Adrenal gland (tissue), 9 donors: ENCODE measurements at regions not wholly inside any gene's neighbourhood (a gene's known extent, or its start where the extent isn't known, plus 50 kb on each side); places are given as distances from the start of the nearest gene placed in this dataset.

ENCODE experiments used
- DNase-seq, 7 donors: peaks; one replicate each; pipeline ENCODE4 v3.0.0-alpha.2; 2019 to 2020
- H3K27ac ChIP-seq, 5 donors: fragments of 200-600 bp; sonication (generic) in 4 of 5; 1 replicate in 3 of 5; 2 replicates in 2 of 5; pipeline versions ENCODE4 v1.5.1 to v1.8.0; 2016 to 2020; ENCODE audit warnings: mild to moderate bottlenecking in 1 of 5
- H3K27me3 ChIP-seq: fragments of 200-600 bp; 2 replicates; pipeline ENCODE4 v1.8.0; 2021
- H3K36me3 ChIP-seq, 2 donors: fragments of 200-600 bp; replicated peaks in 1 of 2; 1 replicate in 1 of 2; 2 replicates in 1 of 2; pipeline versions ENCODE4 v1.5.1 to v1.8.0; 2018 to 2022
- H3K4me1 ChIP-seq, 2 donors: fragments of 200-600 bp; replicated peaks in 1 of 2; 1 replicate in 1 of 2; 2 replicates in 1 of 2; pipeline versions ENCODE4 v1.5.1 to v1.8.0; 2018 to 2021
- H3K4me3 ChIP-seq, 4 donors: fragments of 200-600 bp; sonication (generic) in 3 of 4; one replicate each; pipeline ENCODE4 v1.5.1; 2016 to 2018
- H3K9me3 ChIP-seq, 3 donors: fragments of 200-600 bp; sonication (generic) in 1 of 3; replicated peaks in 1 of 3; 1 replicate in 2 of 3; 2 replicates in 1 of 3; pipeline versions ENCODE4 v1.5.1 to v1.8.0; 2016 to 2021
- POLR2A ChIP-seq, 2 donors: fragments of 450-650 bp; IDR thresholded peaks; one replicate each; pipeline ENCODE4 v1.6.1; 2017; ENCODE audit warnings: antibody characterized with exemption in 2 of 2, mild to moderate bottlenecking in 2 of 2, moderate library complexity in 1 of 2
- WGBS, 4 donors: extraction: QIAGEN DNeasy Blood & Tissue Kit in 2 of 4; methylation state at CpG; one replicate each; pipeline versions ENCODE4 v1.1.5 to v1.1.7; 2013 to 2017; 5-methylcytosine and 5-hydroxymethylcytosine counted together
- intact Hi-C, 2 donors: fragments of 100-400 bp; cut with DNase I; formaldehyde crosslinking; loops; one replicate each; pipeline versions ENCODE4 v1.14.1 to v1.15.0; 2022 to 2023
- TF ChIP-seq, protein P1 (sequence below), 6 experiments: fragments of 450-650 bp in 4 of 6; fragments of 200-600 bp in 2 of 6; sonication (generic) in 1 of 6; IDR thresholded peaks; 1 replicate in 5 of 6; 2 replicates in 1 of 6; pipeline versions ENCODE4 v1.5.1 to v1.8.0; 2016 to 2021; ENCODE audit warnings: antibody characterized with exemption in 6 of 6, mild to moderate bottlenecking in 2 of 6, moderate library complexity in 1 of 6
- donor health status: healthy with polysubstance abuse.
- donor health status: Bipolar disorder and iron deficiency.
- donor health status: DM: yes; HTN: yes; CAD: no.
- donor health status: DM: no; HTN: no; CAD: no.
- donor health status: DM: no; HTN: no; CAD: no.

DNA sequence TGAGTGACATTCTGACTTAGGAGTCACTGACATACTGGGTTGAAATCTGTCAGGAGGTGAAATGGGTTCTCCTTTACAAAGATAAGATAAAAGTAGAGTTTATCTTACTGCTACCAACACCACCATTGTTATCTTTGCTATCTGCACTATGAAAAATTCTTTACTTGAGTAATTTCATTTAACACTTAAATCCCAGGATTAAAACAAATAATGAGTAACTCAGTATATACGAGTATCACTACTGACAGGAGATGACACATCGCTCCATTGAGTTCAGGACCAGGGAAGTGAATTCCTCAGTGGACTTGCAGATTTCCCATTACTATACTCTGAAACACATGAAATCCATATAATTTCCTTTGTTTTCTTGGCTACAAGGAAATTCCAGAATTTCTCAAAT is 242.1 kb upstream of the NLRP1 start:
- H3K4me1 ChIP-seq, result no peaks in the 10 kb centered on the region
- no peak overlapping the region for H3K27ac ChIP-seq
- no peaks in the 10 kb centered on the region for H3K36me3 ChIP-seq
- WGBS, 4 donors, result 69 to 79% (median 71%) methylated on average over 2 of the region's 2 CpGs
- no peak overlapping the region for H3K4me3 ChIP-seq
- intact Hi-C loops, result no loop called here
- DNase-seq, result no peak
- peaks cover 5% of the 10 kb centered on the region for H3K27me3 ChIP-seq
- TF ChIP-seq, protein P1, sequence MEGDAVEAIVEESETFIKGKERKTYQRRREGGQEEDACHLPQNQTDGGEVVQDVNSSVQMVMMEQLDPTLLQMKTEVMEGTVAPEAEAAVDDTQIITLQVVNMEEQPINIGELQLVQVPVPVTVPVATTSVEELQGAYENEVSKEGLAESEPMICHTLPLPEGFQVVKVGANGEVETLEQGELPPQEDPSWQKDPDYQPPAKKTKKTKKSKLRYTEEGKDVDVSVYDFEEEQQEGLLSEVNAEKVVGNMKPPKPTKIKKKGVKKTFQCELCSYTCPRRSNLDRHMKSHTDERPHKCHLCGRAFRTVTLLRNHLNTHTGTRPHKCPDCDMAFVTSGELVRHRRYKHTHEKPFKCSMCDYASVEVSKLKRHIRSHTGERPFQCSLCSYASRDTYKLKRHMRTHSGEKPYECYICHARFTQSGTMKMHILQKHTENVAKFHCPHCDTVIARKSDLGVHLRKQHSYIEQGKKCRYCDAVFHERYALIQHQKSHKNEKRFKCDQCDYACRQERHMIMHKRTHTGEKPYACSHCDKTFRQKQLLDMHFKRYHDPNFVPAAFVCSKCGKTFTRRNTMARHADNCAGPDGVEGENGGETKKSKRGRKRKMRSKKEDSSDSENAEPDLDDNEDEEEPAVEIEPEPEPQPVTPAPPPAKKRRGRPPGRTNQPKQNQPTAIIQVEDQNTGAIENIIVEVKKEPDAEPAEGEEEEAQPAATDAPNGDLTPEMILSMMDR (IDR thresholded peaks at IDR 0.05), result no peak
- no peak for TF ChIP-seq POLR2A (IDR thresholded peaks at IDR 0.05)
- no peaks in the 10 kb centered on the region for H3K9me3 ChIP-seq

DNA sequence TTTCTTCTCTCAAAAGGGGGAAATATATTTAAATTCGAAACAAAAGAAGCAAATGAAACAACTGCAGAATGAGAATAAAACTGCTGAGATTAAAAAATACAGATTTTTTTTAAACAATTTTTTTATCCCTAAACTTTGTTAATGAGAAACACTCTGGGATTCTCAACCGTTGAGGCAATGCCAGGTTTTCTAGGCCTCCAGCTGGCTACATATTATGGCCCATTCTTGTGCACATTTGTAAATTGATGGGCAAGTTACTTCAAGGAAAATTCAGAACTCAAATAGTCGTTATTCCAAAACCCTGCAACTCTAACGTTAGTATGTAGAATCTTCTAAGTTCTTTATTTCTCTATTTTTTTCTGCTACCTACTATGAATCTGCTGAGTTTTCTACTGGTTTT is 239.3 kb upstream of the WSCD1 start:
- no peak for DNase-seq
- no peaks in the 10 kb centered on the region for H3K9me3 ChIP-seq
- TF ChIP-seq, protein P1 (IDR thresholded peaks at IDR 0.05), result no peak
- TF ChIP-seq POLR2A (IDR thresholded peaks at IDR 0.05), result no peak
- no peak overlapping the region for H3K4me3 ChIP-seq
- H3K27me3 ChIP-seq, result no peaks in the 10 kb centered on the region
- intact Hi-C loops, result no loop called here
- no peaks in the 10 kb centered on the region for H3K36me3 ChIP-seq
- no peaks in the 10 kb centered on the region for H3K4me1 ChIP-seq
- H3K27ac ChIP-seq, result no peak overlapping the region
- WGBS, 4 donors, result 57 to 70% (median 61%) methylated on average over 4 of the region's 4 CpGs

DNA sequence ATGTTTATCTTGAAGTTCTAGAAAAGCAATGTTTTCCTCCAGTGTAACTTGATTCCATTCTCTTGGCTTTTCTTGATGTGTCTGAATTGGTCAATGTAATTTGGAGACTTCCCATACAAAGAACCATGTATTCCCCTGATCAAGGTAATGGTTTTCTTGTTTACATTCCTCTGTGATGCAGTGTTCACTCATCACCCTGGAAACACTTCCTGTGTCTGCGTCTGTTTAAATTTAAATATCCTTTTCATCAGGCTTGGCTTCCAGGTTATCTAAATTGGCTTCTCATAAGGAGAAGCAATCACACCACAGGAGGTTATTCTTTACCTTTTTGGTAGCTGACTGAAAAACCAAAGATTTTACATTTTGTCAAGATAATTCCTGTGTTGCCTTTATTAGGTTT is 237.3 kb upstream of the WSCD1 start:
- 5 to 41% (median 30%) methylated on average over 1 of the region's 1 CpG for WGBS, 4 donors
- no peak overlapping the region for H3K27ac ChIP-seq
- H3K9me3 ChIP-seq, result no peaks in the 10 kb centered on the region
- H3K4me1 ChIP-seq, result no peaks in the 10 kb centered on the region
- TF ChIP-seq, protein P1 (IDR thresholded peaks at IDR 0.05), result no peak
- no peak for TF ChIP-seq POLR2A (IDR thresholded peaks at IDR 0.05)
- no peaks in the 10 kb centered on the region for H3K36me3 ChIP-seq
- no peaks in the 10 kb centered on the region for H3K27me3 ChIP-seq
- DNase-seq, result no peak
- intact Hi-C loops, result no loop called here
- H3K4me3 ChIP-seq, result no peak overlapping the region

DNA sequence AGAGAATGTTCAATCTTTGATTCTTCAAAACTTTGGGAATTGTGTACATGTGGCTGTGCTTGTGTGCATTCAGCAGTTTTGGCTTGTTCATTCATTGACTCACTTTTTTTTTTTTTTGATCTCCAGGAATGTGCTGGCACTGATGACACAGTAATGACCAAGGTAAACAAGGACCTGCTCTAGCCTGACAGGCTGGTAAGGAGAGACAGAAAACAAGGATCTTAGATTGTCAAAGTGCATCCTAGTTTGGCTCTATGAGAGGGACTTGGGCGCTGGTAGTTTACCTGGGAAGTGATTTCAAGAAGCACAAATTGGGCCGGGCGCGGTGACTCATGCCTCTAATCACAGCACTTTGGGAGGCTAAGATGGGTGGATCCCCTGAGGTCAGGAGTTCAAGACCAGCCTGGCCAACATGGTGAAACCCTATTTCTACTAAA is 233.1 kb upstream of the WSCD1 start:
- peak in 2 of 7 donors; percentile 11 to 17 for DNase-seq
- intact Hi-C loops, result no loop called here
- Histone ChIP-seq H3K36me3 (no peaks in the 10 kb centered on the region), H3K27me3 (no peaks in the 10 kb centered on the region), H3K4me3 (no peak overlapping the region), H3K27ac (no peak overlapping the region), H3K4me1 (no peaks in the 10 kb centered on the region), H3K9me3 (no peaks in the 10 kb centered on the region)
- no peak for TF ChIP-seq POLR2A (IDR thresholded peaks at IDR 0.05)
- TF ChIP-seq, protein P1 (IDR thresholded peaks at IDR 0.05), result no peak
- 77 to 90% (median 80%) methylated on average over 4 of the region's 4 CpGs for WGBS, 4 donors
